ENCODE measurements at regions not wholly inside any gene's neighbourhood (a gene's known extent, or its start where the extent isn't known, plus 50 kb on each side); places are given as distances from the start of the nearest gene placed in this dataset.
"Not testable (repeated sequence)": the region's sequence is repeated elsewhere in the genome, so short reads cannot be mapped to it uniquely, and the experiment has no call there.

DNA sequence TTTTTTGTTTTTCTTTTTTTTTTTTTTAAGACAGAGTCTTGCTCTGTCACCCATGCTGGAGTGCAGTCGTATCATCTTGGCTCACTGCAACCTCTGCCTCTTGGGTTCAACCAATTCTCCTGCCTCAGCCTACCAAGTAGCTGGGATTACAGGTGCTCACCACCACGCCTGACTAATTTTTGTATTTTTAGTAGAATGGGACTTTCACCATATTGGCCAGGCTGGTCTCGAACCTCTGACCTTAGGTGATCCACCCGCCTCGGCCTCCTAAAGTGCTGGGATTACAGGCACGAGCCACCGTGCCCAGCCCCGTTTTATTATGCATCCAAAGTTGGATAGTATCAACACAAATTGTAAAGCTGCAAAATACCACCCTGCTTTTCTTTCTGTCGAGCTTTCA lies 154.9 kb downstream of the CRPPA start:
- TF ChIP-seq, protein P1, sequence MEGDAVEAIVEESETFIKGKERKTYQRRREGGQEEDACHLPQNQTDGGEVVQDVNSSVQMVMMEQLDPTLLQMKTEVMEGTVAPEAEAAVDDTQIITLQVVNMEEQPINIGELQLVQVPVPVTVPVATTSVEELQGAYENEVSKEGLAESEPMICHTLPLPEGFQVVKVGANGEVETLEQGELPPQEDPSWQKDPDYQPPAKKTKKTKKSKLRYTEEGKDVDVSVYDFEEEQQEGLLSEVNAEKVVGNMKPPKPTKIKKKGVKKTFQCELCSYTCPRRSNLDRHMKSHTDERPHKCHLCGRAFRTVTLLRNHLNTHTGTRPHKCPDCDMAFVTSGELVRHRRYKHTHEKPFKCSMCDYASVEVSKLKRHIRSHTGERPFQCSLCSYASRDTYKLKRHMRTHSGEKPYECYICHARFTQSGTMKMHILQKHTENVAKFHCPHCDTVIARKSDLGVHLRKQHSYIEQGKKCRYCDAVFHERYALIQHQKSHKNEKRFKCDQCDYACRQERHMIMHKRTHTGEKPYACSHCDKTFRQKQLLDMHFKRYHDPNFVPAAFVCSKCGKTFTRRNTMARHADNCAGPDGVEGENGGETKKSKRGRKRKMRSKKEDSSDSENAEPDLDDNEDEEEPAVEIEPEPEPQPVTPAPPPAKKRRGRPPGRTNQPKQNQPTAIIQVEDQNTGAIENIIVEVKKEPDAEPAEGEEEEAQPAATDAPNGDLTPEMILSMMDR (IDR thresholded peaks at IDR 0.05; ENCODE audit: low read depth, low read length, poor library complexity, severe bottlenecking) = not testable (repeated sequence)
- TF ChIP-seq EZH2phosphoT487 (IDR thresholded peaks at IDR 0.05; ENCODE audit: borderline replicate concordance, low read length) = not testable (repeated sequence)

Measured in DOHH2 (cell line).